GM19238 (cell line): ENCODE measurements at regions not wholly inside any gene's neighbourhood (a gene's known extent, or its start where the extent isn't known, plus 50 kb on each side); places are given as distances from the start of the nearest gene placed in this dataset.
"Not testable (repeated sequence)": the region's sequence is repeated elsewhere in the genome, so short reads cannot be mapped to it uniquely, and the experiment has no call there.

ENCODE experiments used
- DNase-seq: peaks from one replicate; pipeline ENCODE4 v3.0.0; 2011; ENCODE audit warnings: low spot score; ENCODE audit not compliant: insufficient read length

DNA sequence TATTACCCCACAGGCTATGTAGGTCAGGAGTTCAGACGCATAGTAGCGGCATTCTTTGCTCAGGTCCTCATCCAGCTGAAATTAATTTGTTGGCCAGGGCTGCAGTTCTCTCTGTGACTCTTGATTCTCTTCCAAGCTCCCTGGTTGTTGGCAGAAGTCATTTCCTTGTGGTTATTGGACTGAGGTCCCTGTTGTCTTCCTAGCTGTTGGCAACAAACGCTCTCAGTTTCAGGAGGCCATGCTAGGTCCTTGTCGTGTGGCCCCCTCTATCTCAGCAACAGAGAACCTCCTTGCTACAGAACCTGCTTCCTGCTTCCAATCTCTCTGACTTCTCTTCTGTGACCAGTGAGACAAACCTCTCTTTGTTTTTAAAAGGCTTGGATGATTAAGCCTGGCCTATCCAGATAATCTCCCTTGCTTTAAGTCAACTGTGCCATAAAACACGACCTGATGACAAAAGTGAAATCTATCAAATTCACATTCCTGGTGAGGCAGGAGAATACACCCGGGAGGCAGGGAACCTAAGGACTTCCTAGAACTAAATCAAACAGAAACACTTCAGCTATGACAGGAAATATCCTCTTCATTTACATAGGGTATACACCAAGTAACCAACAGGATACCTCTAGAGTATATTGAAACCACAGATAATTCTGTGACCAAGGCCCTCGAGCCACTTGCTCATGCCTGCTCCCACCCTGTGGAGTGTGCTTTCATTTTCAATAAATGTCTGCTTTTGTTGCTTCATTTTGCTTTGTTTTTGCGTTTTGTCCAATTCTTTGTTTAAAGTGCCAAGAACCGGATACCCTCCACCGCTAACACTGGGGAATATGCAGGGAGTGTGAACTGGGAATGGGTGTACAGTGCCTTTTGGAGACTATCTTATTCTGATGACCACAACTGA lies 196.0 kb downstream of the BTBD3 start:
- no peak for DNase-seq

DNA sequence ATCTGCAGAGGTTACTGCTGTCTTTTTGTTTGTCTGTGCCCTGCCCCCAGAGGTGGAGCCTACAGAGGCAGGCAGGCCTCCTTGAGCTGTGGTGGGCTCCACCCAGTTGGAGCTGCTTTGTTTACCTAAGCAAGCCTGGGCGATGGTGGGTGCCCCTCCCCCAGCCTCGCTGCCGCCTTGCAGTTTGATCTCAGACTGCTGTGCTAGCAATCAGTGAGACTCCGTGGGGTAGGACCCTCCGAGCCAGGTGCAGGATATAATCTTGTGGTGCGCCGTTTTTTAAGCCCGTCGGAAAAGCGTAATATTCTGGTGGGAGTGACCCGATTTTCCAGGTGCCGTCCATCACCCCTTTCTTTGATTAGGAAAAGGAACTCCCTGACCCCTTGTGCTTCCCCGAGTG lies 211.4 kb downstream of the BTBD3 start:
- not testable (repeated sequence) for DNase-seq

DNA sequence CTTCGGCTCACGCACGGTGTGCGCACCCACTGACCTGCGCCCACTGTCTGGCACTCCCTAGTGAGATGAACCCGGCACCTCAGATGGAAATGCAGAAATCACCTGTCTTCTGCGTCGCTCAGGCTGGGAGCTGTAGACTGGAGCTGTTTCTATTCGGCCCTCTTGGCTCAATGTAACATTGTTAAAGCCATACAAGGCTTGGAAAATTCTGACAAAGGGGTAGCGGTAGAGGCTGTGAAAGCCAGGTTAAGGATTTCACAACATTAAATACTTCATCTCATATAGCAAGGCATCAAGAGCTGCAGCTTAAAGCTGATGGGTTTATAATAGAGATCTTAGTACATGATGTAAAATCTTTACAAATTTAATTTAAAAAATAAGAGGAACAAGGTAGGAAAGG lies 211.8 kb downstream of the BTBD3 start:
- DNase-seq = not testable (repeated sequence)

DNA sequence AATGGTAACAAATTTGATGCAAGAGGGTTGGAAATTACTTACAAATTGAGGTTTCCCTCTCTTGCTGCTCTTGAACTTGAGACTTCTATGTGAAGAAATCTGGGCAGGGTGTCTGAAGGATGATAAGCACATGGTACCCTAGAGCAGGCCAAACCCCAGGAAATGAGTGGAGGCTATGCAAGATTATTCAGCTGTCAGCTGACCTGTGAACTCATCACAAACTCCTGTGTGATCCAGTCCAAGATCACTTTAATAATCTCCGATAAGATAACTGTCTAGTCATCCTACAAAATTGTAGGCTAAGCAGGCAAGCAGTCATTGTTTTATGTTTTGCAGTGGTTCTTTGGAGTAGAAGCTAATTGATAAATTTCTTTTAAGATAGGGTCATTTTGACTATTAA lies 213.1 kb downstream of the BTBD3 start:
- DNase-seq = no peak

DNA sequence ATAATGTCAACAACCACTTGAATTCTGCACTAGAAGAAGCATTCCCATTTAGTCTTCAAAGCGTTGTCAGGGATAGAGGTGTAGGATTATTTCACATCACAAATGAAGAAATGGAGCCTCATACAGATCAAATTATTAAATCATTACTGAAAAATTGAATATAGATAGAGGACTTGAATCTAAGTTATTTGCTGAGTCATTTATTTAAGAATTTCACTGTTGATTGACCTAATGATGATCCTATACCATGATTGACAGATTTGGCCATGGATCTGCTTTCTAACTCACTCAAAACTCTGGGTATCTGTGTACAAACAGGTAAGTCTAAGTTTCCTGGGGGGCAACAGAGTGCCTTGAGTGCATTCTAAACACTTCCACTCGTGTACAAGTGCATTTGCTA lies 215.9 kb downstream of the BTBD3 start:
- no peak for DNase-seq

DNA sequence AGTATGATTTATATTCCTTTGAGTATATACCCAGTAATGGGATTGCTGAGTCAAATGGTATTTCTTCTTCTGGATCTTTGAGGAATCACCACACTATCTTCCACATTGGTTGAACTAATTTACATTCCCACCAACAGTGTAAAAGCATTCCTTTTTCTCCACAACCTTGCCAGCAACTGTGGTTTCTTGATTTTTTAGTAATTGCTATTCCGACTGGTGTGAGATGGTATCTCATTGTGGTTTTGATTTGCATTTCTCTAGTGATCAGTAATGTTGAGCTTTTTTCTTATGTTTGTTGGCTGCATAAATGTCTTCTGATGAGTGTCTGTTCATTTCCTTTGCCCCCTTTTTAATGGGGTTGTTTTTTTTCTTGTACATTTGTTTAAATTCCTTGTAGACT lies 228.3 kb downstream of the BTBD3 start:
- not testable (repeated sequence) for DNase-seq

DNA sequence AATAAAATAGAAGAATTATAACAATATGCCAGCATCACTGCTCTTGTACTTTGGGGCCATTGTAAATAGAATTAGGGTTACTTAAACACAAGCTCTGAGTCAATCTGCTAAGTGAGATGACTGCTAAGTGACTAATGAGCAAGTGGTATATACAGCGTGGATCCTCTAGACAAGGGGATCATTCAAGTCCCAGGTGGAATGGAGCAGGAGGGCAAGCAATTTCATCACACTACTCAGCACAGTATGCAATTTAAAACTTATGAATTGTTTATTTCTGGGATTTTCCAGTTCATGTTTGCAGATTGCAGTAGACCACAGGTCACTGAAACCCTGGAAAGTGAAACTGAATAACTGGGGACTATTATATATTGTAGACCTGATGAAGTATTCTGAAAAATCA lies 235.3 kb downstream of the BTBD3 start:
- no peak for DNase-seq

DNA sequence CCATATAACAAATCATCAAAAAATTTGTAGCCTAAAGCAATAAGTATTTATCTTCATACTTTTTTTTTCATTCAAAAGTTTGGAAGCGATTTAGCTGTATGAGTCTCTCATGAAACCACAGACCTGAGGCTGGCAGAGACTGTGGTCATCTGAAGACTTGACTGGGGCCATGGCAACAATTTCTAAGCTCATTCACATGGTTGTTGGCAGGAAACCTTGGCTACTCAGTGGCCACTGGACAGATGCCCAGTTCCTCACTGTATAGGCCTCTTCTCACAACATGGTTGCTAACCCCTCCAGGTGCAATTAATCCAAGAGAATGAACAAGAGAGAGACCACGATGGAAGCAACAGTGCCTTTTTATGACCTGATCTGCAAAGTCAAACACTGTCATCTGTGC lies 235.9 kb downstream of the BTBD3 start:
- DNase-seq = no peak

DNA sequence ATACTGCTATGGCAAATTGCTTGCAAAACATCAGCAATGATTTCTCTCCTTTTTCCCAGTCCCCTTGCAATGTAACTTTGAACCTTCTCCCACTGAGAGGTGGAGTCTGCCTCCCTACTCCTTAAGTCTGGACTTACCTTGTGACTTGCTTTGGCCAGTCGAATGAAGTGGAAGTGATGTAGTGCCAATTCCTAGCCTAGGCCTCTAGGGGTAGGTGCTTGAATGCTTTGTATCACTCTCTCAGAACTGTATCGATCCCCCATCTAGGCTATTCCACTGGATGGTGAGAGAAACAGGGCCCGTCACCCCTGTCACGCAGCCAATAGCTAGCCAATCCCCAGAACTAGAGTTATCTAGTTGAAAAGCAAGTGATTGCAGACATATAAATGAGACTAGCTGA lies 238.6 kb downstream of the BTBD3 start:
- DNase-seq = no peak

DNA sequence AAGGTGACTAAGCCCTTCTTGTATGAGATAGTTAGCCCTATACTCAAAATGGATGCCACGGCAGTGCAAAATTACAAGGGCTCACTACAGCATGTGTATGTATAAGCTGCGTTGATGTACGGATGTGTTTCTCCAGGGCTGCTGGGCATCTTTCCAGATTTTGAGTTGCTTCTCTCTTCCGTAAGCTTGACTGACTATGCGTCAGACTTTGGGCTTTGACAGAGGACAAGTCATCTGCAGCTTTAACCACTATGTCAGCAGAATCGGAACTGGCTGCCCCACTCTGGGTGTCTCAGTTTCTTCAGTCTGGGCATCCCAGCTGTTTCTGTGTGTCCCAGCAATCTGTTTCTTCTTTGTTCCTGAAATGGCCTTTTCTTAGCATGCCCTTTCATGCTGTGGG lies 241.6 kb downstream of the BTBD3 start:
- DNase-seq = no peak

DNA sequence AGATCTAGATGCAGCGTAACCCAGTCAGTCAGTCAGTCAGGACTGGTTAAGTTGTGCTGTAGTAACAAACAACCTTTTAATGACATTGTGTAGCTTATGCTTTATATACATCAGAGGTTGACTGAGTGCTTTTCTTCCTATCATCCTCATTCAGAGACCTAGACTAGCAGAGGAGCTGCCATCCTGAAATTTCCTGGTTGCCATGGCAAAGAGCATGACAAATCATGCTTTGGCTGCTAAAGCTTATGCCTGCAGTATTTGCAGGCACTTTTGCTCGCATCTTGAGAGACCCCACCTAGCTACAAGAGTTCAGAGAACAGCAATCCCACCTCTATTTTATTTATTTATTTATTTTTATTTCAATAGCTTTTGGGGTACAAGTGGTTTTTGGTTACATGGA lies 244.0 kb downstream of the BTBD3 start:
- DNase-seq = no peak

DNA sequence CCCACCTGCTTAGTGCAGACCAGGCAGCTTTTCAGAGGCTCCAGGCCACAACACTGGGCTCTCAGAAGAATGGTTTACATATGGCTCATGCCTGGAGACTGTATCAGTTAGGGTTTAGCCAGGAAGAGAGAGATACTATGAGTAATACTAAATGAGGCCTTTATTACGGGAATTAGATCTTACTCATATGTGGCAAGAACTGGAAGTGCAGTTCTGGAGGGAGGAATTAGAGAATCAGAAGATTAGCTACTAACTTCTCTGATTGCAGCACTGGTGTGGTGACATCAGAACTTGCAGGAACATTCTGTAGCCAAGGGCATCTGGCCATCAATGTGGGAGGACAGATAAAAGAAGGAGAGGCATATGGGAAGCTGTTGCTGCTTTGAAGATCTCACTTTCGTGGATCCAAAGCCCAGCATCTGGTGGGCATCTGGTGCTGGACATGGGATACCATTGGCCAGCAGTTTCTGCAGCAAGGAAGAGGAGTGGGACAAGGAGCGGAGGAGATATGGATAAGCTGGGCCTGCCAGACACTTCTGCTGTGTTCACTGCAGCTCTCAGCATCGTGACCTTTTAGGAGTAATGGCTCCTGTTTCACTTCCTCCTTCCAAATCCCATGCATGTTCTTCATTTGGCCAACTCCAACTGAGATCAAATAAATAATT lies 248.5 kb downstream of the BTBD3 start:
- DNase-seq = no peak

DNA sequence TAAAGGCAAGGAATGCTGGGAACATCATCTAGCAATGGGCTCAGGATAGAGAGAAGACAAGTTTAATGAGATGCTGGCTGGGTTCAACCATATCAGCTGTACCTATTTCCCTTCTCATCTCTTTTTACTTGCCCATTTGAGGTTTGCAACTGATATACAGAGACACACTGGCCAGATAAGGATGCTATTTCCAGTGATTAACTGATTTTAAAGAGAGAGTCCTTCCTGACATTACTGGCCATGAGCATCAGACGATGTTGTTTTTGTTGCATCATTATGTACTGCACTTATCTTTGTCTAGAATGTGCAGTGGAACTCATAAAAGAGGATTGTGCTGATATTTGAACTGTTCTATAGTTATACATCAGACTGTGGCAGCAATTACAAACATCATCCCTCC lies 252.7 kb downstream of the BTBD3 start:
- DNase-seq = no peak

DNA sequence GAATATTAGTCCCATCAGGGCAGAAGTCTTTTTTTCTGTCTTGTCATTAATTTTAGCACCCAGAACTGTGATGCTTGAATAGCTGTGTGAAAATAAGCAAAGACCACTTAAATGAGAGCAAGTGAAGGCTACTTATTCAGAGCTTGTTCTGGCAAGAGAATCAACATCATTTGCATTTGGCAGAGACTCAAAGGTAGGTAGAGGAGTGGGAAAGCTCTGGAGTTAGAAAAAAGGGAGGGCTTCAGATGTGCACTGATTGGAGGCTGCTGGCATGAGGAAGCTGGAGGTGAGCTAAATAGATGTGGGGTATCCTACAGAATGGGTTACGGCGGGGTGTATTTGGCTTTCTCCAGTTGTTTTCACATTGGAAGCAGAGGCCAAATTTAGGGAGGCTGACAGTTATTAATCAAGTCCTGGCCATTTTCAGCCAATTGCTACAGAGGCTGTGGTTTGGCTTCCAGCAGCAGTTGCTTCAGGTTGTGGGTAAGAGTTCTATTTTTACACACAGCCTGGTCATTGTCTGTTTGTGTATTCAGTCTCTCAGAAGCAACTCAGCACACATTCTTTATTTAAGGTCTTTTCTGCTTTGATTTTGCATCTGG lies 254.3 kb downstream of the BTBD3 start:
- DNase-seq = no peak

DNA sequence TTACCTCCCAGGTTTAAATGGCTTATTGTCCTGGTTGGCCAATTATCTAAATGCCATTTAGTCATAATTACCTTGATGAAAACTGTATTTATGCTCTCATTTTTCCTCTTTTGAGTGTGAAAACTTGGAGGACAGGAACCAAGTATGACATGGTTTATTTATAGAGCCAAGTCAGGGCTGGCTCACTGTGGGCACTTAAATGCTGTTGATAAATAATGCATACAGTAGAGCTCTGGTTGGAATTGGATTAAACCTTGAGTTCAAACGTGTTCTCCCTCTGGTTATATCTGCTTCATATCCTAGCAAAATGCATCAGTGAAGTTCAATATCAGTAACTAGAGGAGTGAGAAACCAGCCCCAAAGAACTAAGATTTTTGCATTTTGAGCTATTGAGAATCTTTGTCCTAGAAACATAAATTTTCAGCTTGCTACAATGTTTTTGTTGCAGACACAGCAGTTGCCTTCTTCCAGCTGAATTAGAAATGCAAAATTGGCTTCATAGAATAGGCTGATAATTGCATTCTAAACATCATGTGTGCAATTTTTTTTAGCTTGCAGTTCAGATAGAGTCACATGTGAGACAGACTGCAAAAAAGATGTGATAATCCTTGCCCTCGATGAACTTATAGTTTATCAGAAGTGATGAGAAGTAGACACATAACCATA lies 255.8 kb downstream of the BTBD3 start:
- DNase-seq = no peak

DNA sequence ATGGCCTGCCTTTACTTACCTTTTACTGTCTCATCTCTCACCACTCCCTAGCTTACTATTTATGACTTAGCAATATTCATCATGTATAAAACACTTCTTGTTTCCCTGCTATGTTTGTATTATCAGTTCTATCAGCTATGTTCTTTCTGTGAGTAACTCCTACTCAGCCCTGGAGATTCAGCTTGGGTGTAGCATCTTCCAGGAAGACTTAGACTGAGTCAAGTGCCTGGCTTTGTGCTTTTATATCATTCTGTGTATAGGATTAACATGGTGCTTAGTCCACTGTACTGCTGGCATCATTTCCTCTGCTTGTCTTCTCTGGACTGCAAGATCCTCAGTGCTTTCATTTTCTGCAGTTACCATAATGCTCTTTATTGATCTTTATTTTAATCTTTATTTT lies 257.8 kb downstream of the BTBD3 start:
- no peak for DNase-seq

DNA sequence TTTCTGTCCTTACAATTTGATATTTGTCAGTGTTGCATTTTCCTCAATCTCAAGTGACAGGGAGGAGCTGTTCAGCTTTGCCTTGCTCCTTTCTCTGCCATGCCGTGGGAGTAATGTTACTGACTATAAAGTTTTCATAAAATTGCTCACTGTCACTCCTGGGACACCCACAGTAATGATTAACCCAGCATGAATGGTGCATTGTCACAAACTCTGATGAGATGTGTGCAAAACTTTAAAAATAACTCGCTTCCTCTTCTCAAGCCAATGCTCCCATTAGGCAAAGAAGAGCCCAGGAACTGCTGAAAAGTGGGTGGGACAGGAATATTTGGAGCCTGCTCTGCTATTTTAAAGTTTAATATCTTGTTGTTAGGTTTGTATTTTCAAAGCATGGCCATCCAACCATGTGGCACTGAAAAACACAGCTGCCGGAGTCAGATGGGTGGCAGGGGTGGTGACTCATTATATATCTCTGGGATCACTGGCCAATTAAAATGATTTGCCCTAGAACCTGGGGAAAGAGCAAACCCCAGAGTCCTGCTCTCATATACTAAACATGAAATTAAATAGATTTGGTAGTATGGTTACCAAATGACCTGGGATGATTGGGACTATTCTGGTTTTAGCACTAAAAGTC lies 260.1 kb downstream of the BTBD3 start:
- no peak for DNase-seq

DNA sequence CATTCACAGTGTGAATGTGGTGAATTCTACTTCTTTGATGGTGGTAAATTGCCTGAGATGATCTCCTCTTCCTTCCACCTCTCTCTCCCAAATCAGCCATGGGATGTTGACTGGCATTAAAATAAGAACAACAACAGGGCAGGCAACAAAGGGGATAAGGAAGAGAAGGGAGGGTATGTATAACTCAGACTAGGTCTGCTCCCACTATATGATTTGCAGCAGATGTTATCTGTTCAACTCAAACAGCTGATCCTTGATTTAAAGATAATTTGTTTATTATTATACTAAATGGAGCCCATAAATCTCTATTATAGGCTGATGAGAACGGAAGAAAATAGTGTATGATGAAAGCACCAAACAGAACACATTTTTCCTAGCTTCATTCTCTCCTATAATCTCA lies 262.0 kb downstream of the BTBD3 start:
- DNase-seq = no peak

DNA sequence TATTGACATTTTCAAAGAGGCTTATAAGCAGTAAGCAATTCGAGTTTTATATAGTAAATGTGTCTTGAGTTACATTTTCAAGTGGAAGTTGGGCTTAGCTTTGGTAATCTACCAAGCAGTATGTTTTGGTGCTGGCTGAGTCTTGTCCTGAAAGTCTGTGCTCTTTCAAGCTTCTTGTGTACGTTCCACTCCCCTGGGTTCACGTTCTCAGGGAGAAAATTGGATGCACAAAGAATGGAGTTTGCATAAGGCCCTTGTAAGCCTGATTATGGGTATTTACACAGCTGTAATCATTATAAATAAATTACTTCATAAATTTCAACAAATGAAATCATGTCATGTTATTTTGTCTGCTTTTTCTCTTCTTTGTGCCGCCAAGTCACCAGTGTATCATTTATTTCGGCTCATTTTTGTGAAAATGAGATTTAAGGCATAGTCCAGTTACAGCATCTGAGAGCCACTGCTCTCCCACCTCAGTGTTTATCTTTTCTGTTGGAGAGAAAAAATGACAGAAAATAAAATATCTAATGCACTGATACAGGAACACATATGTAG lies 262.5 kb downstream of the BTBD3 start:
- DNase-seq = no peak

DNA sequence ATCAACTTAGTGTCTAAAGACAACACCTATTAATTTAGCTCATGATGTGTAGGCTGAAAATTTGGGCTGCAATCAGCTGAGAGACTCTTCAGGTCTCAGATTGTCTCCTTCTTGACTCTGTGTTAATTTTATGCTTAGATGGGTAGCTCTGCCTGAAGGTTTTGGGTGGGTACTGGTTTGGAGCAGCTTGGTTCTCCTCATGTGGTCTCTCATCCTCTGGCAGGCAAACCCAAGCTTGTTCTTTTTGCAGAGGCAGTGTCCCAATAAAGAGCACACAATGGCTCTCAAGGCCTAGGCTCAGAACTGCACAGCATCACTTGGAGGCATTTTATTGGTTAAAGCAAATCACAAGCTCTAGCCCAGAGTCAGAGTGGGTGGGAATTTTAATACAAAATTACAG lies 280.6 kb downstream of the BTBD3 start:
- DNase-seq = no peak

DNA sequence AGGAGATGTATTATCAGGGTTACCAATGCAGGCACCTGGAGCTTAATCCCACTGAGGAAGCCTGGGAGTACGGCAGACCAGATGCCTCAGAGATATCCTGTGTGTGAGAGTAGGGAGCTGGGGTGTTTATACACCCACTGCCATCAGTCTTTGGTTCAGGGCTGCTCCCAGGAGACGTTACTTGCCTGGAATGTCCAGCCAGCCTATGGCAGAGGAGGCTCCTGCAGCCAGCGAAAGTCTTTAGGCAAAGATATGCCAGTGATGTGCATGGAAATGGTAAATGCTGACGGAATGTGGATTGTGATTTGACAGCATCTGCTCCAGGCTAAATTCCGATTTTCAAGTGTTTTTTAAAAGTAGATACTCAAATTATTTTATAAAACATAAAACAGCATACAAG lies 282.0 kb downstream of the BTBD3 start:
- DNase-seq = no peak
